ENCODE measurements at regions not wholly inside any gene's neighbourhood (a gene's known extent, or its start where the extent isn't known, plus 50 kb on each side); places are given as distances from the start of the nearest gene placed in this dataset.

GRCh38 chr14:89743828-89744227 is 210.7 kb downstream of the EFCAB11 start:
- no peak for DNase-seq

- no peak for DNase-seq
Measured at GRCh38 chr14:89740241-89740640, 214.3 kb downstream of the EFCAB11 start.

- DNase-seq, result no peak
Measured at GRCh38 chr14:89736881-89737280, 217.6 kb downstream of the EFCAB11 start.

- no peak for DNase-seq
Measured at GRCh38 chr14:89731396-89731933, 223.1 kb downstream of the EFCAB11 start.

- no peak for DNase-seq
Measured at GRCh38 chr14:89730687-89731086, 223.8 kb downstream of the EFCAB11 start.

GRCh38 chr14:89728964-89729363 is 225.6 kb downstream of the EFCAB11 start:
- DNase-seq, result no peak

- peak; percentile 43 for DNase-seq
Measured at GRCh38 chr14:89726226-89726625, 228.3 kb downstream of the EFCAB11 start.

- no peak for DNase-seq
Measured at GRCh38 chr14:89724628-89724960, 229.9 kb downstream of the EFCAB11 start.

- no peak for DNase-seq
Measured at GRCh38 chr14:89723930-89724627, 230.5 kb downstream of the EFCAB11 start.

- DNase-seq, result no peak
Measured at GRCh38 chr14:89721956-89722355, 232.6 kb downstream of the EFCAB11 start.

- DNase-seq, result peak; percentile 58
Measured at GRCh38 chr14:89720741-89721729, 233.5 kb downstream of the EFCAB11 start.

- DNase-seq, result no peak
Measured at GRCh38 chr14:89720076-89720687, 234.3 kb downstream of the EFCAB11 start.

- DNase-seq, result no peak
Measured at GRCh38 chr14:89719366-89720075, 235.0 kb downstream of the EFCAB11 start.

- DNase-seq, result no peak
Measured at GRCh38 chr14:89708982-89709625, 245.4 kb downstream of the EFCAB11 start.

- no peak for DNase-seq
Measured at GRCh38 chr14:89707086-89707485, 247.4 kb downstream of the EFCAB11 start.

GRCh38 chr14:89702876-89703200 is 251.7 kb downstream of the EFCAB11 start:
- DNase-seq, result no peak

GRCh38 chr14:89702073-89702875 is 252.3 kb downstream of the EFCAB11 start:
- DNase-seq, result no peak

GRCh38 chr14:89701211-89702043 is 253.1 kb downstream of the EFCAB11 start:
- DNase-seq, result peak; percentile 92

- DNase-seq, result no peak
Measured at GRCh38 chr14:89700801-89701200, 253.7 kb downstream of the EFCAB11 start.

- no peak for DNase-seq
Measured at GRCh38 chr14:89699071-89699470, 255.5 kb downstream of the EFCAB11 start.

Data from stimulated activated CD4-positive, alpha-beta T cell treated with anti-CD3 and anti-CD28 coated beads, Interleukin-15, amount 100 ng/mL, for 24 hours (primary cell).